Fibroblast of lung (primary cell): ENCODE measurements at regions not wholly inside any gene's neighbourhood (a gene's known extent, or its start where the extent isn't known, plus 50 kb on each side); places are given as distances from the start of the nearest gene placed in this dataset.
"Not testable (repeated sequence)": the region's sequence is repeated elsewhere in the genome, so short reads cannot be mapped to it uniquely, and the experiment has no call there.

Experiments
- DNase-seq, 2 donors: peaks; one replicate each; pipeline versions ENCODE4 v3.0.0 to v3.0.0-alpha.2; 2010; ENCODE audit warnings: low read depth in 2 of 2
- H2AFZ ChIP-seq: 2 replicates; pipeline ENCODE4 v1.5.1; 2012; ENCODE audit warnings: low read length, control low read depth, inconsistent platforms
- H3K27ac ChIP-seq: 2 replicates; pipeline ENCODE4 v1.5.1; 2011; ENCODE audit warnings: low read length, control low read depth; ENCODE audit not compliant: insufficient read depth
- H3K27me3 ChIP-seq: 2 replicates; pipeline ENCODE4 v1.5.1; 2011; ENCODE audit warnings: mild to moderate bottlenecking, low read length; ENCODE audit not compliant: control insufficient read depth, insufficient read depth
- H3K36me3 ChIP-seq: 2 replicates; pipeline ENCODE4 v1.5.1; 2011; ENCODE audit warnings: low read length; ENCODE audit not compliant: control insufficient read depth, insufficient read depth
- H3K4me1 ChIP-seq: 2 replicates; pipeline ENCODE4 v1.5.1; 2011; ENCODE audit warnings: low read length; ENCODE audit not compliant: control insufficient read depth, insufficient read depth; ENCODE audit errors: extremely low read depth
- H3K4me2 ChIP-seq: 2 replicates; pipeline ENCODE4 v1.5.1; 2011; ENCODE audit warnings: low read length, control low read depth; ENCODE audit not compliant: insufficient read depth; ENCODE audit errors: extremely low read depth
- H3K4me3 ChIP-seq, 4 experiments: fragments of 200-600 bp in 1 of 4; sonication (generic) in 1 of 4; replicated peaks in 1 of 4; 2 replicates each; pipeline ENCODE4 v1.5.1; 2011 to 2016; ENCODE audit warnings: low read length in 4 of 4, low read depth in 3 of 4, mild to moderate bottlenecking in 3 of 4, control low read depth in 2 of 4, inconsistent platforms in 1 of 4, mixed read lengths in 1 of 4; ENCODE audit not compliant: insufficient read depth in 1 of 4; ENCODE audit errors: control extremely low read depth in 1 of 4
- H3K79me2 ChIP-seq: 2 replicates; pipeline ENCODE4 v1.5.1; 2012; ENCODE audit warnings: mild to moderate bottlenecking, low read length, inconsistent platforms; ENCODE audit not compliant: control insufficient read depth, insufficient read depth
- H3K9ac ChIP-seq: 2 replicates; pipeline ENCODE4 v1.5.1; 2011; ENCODE audit warnings: mild to moderate bottlenecking, low read length, control low read depth; ENCODE audit not compliant: insufficient read depth
- H3K9me3 ChIP-seq: 2 replicates; pipeline ENCODE4 v1.5.1; 2012; ENCODE audit warnings: low read depth, low read length; ENCODE audit not compliant: control insufficient read depth, insufficient read depth
- H4K20me1 ChIP-seq: 2 replicates; pipeline ENCODE4 v1.5.1; 2011; ENCODE audit warnings: low read length; ENCODE audit not compliant: control insufficient read depth, insufficient read depth; ENCODE audit errors: extremely low read depth
- CTCF ChIP-seq, 2 donors: IDR thresholded peaks in 1 of 2; conservative IDR thresholded peaks in 1 of 2; 1 replicate in 1 of 2; 2 replicates in 1 of 2; pipeline ENCODE4 v1.5.1; 2011 to 2012; ENCODE audit warnings: low read length in 2 of 2, control low read depth in 1 of 2, inconsistent platforms in 1 of 2, low read depth in 1 of 2, mild to moderate bottlenecking in 1 of 2
- EZH2 ChIP-seq: IDR thresholded peaks from 2 replicates; pipeline ENCODE4 v1.5.1; 2012; ENCODE audit warnings: low read length, control low read depth, mild to moderate bottlenecking; ENCODE audit errors: missing control alignments

- no peak for DNase-seq
Measured at GRCh38 chr15:46956881-46957280, 760.4 kb upstream of the SEMA6D start.

DNA sequence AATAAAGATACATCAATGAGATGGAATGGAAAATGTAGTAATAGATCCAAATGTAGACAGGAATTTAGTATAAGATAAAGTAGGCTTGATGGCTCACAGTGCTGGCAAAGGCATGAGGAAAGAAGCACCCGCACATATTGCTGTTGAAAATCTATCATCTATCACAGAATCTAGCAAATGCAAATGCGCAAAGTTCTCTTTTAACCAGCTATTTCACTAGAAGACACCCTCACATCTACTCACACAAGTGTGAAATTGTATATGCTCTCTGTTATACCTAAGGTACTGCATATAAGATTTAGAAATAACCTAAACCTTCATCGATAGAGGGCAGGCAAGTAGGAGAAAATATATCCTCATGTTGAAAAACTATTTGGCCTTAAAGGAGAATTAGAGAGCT, 756.7 kb upstream of the SEMA6D start:
- TF ChIP-seq CTCF (conservative IDR thresholded peaks at IDR 0.05 in 1 of 2, IDR thresholded peaks at IDR 0.05 in 1 of 2; ENCODE audit: low read depth in 1 of 2, low read length in 2 of 2) (no peak), EZH2 (no peak)
- no peak for DNase-seq
- H3K9ac ChIP-seq: no peak overlapping the region
- H3K79me2 ChIP-seq: no peaks in the 10 kb centered on the region
- no peak overlapping the region for H3K4me2 ChIP-seq
- H3K4me3 ChIP-seq: no peak overlapping the region
- H3K27me3 ChIP-seq: no peaks in the 10 kb centered on the region
- H3K27ac ChIP-seq: no peak overlapping the region
- no peaks in the 10 kb centered on the region for H4K20me1 ChIP-seq
- H3K4me1 ChIP-seq: no peaks in the 10 kb centered on the region
- H3K36me3 ChIP-seq: no peaks in the 10 kb centered on the region
- no peaks in the 10 kb centered on the region for H3K9me3 ChIP-seq
- no peak overlapping the region for H2AFZ ChIP-seq

More at GRCh38 chr15:46956881-46957280, 760.4 kb upstream of the SEMA6D start:
- H3K36me3 ChIP-seq: no peaks in the 10 kb centered on the region
- TF ChIP-seq CTCF (conservative IDR thresholded peaks at IDR 0.05 in 1 of 2, IDR thresholded peaks at IDR 0.05 in 1 of 2; ENCODE audit: low read depth in 1 of 2, low read length in 2 of 2) (no peak), EZH2 (no peak)
- H2AFZ ChIP-seq: no peak overlapping the region
- H3K79me2 ChIP-seq: no peaks in the 10 kb centered on the region
- H3K4me1 ChIP-seq: no peaks in the 10 kb centered on the region
- no peaks in the 10 kb centered on the region for H3K27me3 ChIP-seq
- H3K9ac ChIP-seq: no peak overlapping the region
- no peaks in the 10 kb centered on the region for H4K20me1 ChIP-seq
- H3K9me3 ChIP-seq: no peaks in the 10 kb centered on the region
- H3K4me3 ChIP-seq: no peak overlapping the region
- H3K27ac ChIP-seq: no peak overlapping the region
- no peak overlapping the region for H3K4me2 ChIP-seq

DNA sequence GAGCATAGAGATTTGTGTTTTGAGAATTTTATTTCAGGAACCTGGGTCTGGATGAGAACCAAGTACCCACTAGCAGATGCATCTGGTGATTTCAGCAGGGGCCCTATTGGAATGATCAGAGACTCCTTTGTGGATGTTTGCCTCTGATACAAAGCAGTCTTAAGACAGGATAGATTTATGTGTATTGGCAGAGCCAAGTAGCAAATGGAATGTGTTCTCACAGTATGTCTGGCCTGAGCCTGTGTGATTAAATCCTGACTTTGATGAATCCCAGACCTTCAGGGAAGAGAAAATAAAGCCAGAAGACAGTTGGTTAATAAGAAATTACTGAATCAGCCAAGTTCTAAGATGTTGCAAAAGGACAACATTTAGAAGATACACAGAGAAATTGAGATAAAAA, 755.5 kb upstream of the SEMA6D start:
- Histone ChIP-seq H3K9ac (no peak overlapping the region), H4K20me1 (no peaks in the 10 kb centered on the region), H3K4me1 (no peaks in the 10 kb centered on the region), H3K4me2 (no peak overlapping the region), H3K27me3 (no peaks in the 10 kb centered on the region), H3K9me3 (no peaks in the 10 kb centered on the region), H3K4me3 (no peak overlapping the region), H3K36me3 (no peaks in the 10 kb centered on the region), H3K79me2 (no peaks in the 10 kb centered on the region), H3K27ac (no peak overlapping the region), H2AFZ (no peak overlapping the region)
- no peak for DNase-seq
- TF ChIP-seq CTCF (conservative IDR thresholded peaks at IDR 0.05 in 1 of 2, IDR thresholded peaks at IDR 0.05 in 1 of 2; ENCODE audit: low read depth in 1 of 2, low read length in 2 of 2) (no peak), EZH2 (no peak)

- not testable (repeated sequence) for DNase-seq, H3K4me2 ChIP-seq, H3K27me3 ChIP-seq, H2AFZ ChIP-seq, H4K20me1 ChIP-seq, H3K36me3 ChIP-seq, H3K79me2 ChIP-seq, H3K9me3 ChIP-seq, H3K9ac ChIP-seq, H3K4me1 ChIP-seq, H3K27ac ChIP-seq, H3K4me3 ChIP-seq
Measured at GRCh38 chr15:46988055-46988454, 729.2 kb upstream of the SEMA6D start.
